ENCODE measurements at regions not wholly inside any gene's neighbourhood (a gene's known extent, or its start where the extent isn't known, plus 50 kb on each side); places are given as distances from the start of the nearest gene placed in this dataset.

DNA sequence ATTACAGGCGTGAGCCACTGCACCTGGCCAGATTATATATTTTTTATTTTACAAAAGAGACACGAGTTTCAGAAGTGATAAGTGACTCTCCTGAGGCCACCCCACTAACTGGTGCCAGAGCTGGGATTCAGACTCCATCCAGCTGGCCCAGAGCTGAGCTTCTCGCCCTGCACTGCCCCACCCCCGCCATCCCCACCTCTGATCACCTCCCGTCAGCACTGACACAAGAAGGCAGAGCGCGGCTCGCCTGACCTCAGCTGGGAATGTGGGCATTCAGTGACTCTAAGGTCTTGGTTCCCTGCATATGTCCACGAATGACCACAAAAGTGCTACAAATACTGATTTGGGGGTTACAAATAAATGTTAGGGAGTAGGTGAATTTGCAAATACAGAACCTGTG, 56.1 kb upstream of the GALNT15 start:
- DNase-seq = no peak

DNA sequence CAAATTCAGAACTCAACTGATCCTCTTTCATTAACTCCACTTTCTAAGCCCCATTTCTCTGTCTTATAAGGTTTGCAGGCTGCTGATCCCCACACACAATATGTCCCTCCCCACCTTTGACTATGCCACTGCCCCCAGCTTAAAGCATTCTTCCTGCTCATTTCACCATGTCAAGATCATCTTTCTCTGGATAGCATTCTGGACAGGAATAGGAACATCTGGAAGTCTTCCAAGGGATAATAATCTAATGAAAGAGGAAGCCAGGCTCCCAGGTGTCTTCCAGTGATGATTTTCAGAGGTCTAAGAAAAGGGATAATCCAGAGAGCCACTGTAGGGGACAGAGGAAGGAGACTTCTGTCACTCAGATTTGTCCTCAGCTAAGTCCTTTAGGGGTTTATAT, 54.6 kb upstream of the GALNT15 start:
- DNase-seq = no peak

DNA sequence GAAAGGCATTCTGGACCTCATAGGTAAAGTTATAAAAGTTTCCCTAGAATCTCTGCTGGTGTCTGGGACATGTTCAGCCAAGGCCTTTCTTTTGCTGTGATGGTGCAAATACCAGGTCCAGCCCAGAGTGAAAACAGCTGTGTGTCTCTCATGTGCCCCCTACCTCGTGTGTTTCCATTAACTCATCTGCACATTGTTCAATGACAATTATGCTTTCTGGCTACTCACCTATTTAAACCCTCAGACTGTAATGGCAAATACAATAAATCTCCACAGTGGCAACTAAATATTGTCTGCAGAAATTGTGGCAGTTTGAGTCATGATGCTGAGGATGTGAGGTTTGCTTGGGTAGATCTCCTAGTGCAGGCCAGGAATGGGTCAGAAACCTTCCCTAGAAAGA, 53.1 kb upstream of the GALNT15 start:
- no peak for DNase-seq

DNA sequence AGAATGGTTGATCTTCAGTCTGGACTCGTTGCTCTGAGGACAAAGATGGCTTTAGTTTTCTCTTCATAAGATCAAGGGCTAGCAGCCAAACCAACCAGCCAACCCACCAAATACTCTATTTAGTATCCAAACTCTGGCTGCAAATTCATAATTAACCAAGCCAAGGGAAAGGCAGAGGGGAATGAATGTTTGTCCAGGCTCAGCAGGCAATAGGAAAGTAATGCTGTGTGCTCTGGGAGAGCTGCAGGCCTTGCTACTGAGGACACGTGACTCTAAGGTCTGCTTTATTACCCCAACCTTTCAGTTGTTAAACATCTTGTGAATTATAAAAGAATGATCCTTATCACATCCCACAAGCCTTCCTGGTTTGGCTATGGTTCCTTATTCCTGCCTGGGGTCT, 52.3 kb upstream of the GALNT15 start:
- DNase-seq = no peak

DNA sequence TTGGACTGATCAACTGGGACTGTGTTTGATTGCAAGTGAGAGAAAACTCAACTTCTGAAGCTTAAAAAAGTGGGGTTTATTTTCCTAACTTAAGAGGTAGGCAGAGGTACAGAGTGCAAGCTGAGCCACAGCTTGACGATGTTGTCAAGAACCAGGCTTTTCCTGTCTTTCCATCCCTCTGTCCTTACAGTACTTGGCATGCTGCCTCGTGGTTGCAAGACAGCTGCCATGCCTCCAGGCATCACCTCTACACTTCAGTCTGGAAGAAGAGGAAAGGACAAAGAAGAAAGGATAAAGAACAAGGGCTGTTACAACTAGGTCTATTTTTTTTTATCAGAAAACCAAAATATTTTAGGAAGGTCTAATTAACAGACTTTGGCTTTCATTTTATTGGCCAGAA, 51.8 kb upstream of the GALNT15 start:
- DNase-seq = no peak

DNA sequence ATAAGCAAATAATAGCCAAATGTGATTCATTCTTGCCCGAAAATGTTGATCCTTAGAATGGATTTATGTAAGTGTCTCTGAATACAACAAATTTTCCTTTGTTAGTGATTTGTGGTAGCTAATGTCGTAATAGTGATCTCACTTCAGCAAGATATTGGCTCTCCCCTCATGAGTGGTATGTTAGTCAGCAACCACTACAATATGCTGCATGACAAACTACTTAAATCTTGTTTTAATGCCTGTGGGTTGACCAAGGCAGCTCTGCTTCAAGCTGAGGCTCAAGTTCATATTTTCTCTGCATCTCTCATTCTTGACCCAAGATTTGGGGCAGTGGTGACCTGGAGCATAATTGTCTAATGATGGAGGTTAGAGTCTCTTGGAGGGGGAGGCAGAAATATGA, 49.8 kb upstream of the GALNT15 start:
- DNase-seq = no peak
